K562 (cell line): ENCODE measurements at regions not wholly inside any gene's neighbourhood (a gene's known extent, or its start where the extent isn't known, plus 50 kb on each side); places are given as distances from the start of the nearest gene placed in this dataset.

Experiments used
- ATAC-seq: fragments of 200-7000 bp; cut with Tn5 transposase; 3 replicates; pipeline ENCODE4 v1.9.1; 2020; ENCODE audit warnings: moderate library complexity
- BruUV-seq: library from RNA; stranded (reverse); fragments of 400-500 nt; replicated peaks from 2 replicates; lab custom pipeline; 2021; lab: Mats Ljungman, UMichigan
- CTCF ChIA-PET: fragments of 300-600 bp; formaldehyde crosslinking; extraction: SDS; loops from one replicate; lab custom pipeline; 2021; ENCODE audit warnings: low intra/inter-chr PET ratio; lab: Yijun Ruan, JAX
- POLR2A ChIA-PET: fragments of 300-600, 350-650 bp; sonication (Branson Sonifier 250); formaldehyde crosslinking; extraction: SDS; loops from one replicate; lab custom pipeline; 2021; ENCODE audit warnings: antibody characterized with exemption, inconsistent platforms; lab: Yijun Ruan, JAX
- DNase-seq, 4 experiments: peaks; one replicate each; pipeline versions ENCODE4 v3.0.0 to v3.0.0-alpha.2; 2011 to 2018; ENCODE audit warnings: low spot score in 3 of 4, mixed read lengths in 3 of 4; ENCODE audit errors: extremely low read depth in 1 of 4
- FAIRE-seq: peaks from 2 replicates; lab custom pipeline; 2011; peaks lifted over from hg19 to GRCh38; lab: Jason Lieb, UNC
- H2AFZ ChIP-seq: 2 replicates; pipeline ENCODE4 v1.6.0; 2011; ENCODE audit warnings: low read depth, low read length, control low read depth, inconsistent platforms
- H3K27ac ChIP-seq: fragments of 200-600 bp; 3 replicates; pipeline ENCODE4 v1.8.0; 2011; ENCODE audit warnings: low read depth, mild to moderate bottlenecking, control low read depth, inconsistent platforms, low read length, moderate library complexity, mixed read lengths; ENCODE audit errors: extremely low read depth
- H3K27me3 ChIP-seq, 2 experiments: fragments of 300-600 bp in 1 of 2; 2 replicates in 1 of 2; 3 replicates in 1 of 2; pipeline versions ENCODE4 v1.6.0 to v1.8.0; 2011; ENCODE audit warnings: inconsistent platforms in 2 of 2, low read length in 2 of 2, mild to moderate bottlenecking in 1 of 2, mixed read lengths in 1 of 2, moderate library complexity in 1 of 2; ENCODE audit not compliant: control insufficient read depth in 2 of 2, insufficient read depth in 2 of 2
- H3K36me3 ChIP-seq: fragments of 300-600 bp; 3 replicates; pipeline ENCODE4 v1.8.0; 2011; ENCODE audit warnings: mild to moderate bottlenecking, low read length, inconsistent platforms; ENCODE audit not compliant: control insufficient read depth, insufficient read depth
- H3K4me1 ChIP-seq, 2 experiments: fragments of 200-600 bp in 1 of 2; replicated peaks in 1 of 2; 2 replicates in 1 of 2; 3 replicates in 1 of 2; pipeline versions ENCODE4 v1.5.1 to v1.8.0; 2011; ENCODE audit warnings: inconsistent platforms in 2 of 2, low read length in 2 of 2, mild to moderate bottlenecking in 1 of 2, mixed read lengths in 1 of 2, moderate library complexity in 1 of 2; ENCODE audit not compliant: control insufficient read depth in 2 of 2, insufficient read depth in 2 of 2
- H3K4me2 ChIP-seq: 2 replicates; pipeline ENCODE4 v1.6.1; 2011; ENCODE audit warnings: low read length, control low read depth, inconsistent platforms, mixed read lengths; ENCODE audit not compliant: insufficient read depth
- H3K4me3 ChIP-seq: fragments of 200-600 bp; sonication (generic), shearing (Covaris generic); 2 replicates; pipeline ENCODE4 v1.5.1; 2016; ENCODE audit warnings: control low read depth, inconsistent platforms
- H3K79me2 ChIP-seq: fragments of 200-600 bp; 3 replicates; pipeline ENCODE4 v1.8.0; 2011; ENCODE audit warnings: low read length, inconsistent platforms; ENCODE audit not compliant: control insufficient read depth, insufficient read depth
- H3K9ac ChIP-seq, 2 experiments: 2 replicates each; pipeline versions ENCODE4 v1.6.0 to v1.6.1; 2011; ENCODE audit warnings: low read depth in 2 of 2, low read length in 2 of 2, control low read depth in 1 of 2, inconsistent platforms in 1 of 2, mild to moderate bottlenecking in 1 of 2, mixed read lengths in 1 of 2; ENCODE audit not compliant: insufficient read depth in 1 of 2
- H3K9me1 ChIP-seq: one replicate; pipeline ENCODE4 v1.6.0; 2011; ENCODE audit warnings: inconsistent platforms, mild to moderate bottlenecking, low read length, moderate library complexity; ENCODE audit not compliant: control insufficient read depth, insufficient read depth
- H3K9me3 ChIP-seq: replicated peaks from 2 replicates; pipeline ENCODE4 v1.5.1; 2011; ENCODE audit warnings: low read depth, low read length, inconsistent platforms; ENCODE audit not compliant: control insufficient read depth, insufficient read depth
- H4K20me1 ChIP-seq: replicated peaks from 2 replicates; pipeline ENCODE4 v1.6.1; 2011; ENCODE audit warnings: low read length, inconsistent platforms, mixed read lengths; ENCODE audit not compliant: control insufficient read depth, insufficient read depth
- CREBBP ChIP-seq: IDR thresholded peaks from one replicate; pipeline ENCODE4 v1.6.1; 2012; ENCODE audit warnings: low read depth, mild to moderate bottlenecking, control low read depth, inconsistent platforms, low read length
- ETV1 ChIP-seq: fragments of 450-650 bp; conservative IDR thresholded peaks from 2 replicates; pipeline ENCODE4 v1.6.1; 2016; ENCODE audit warnings: missing genetic modification characterization, control low read depth, low read depth, missing compliant biosample characterization
- FUS ChIP-seq: fragments of 200-400 bp; formaldehyde crosslinking; optimal IDR thresholded peaks from 2 replicates; pipeline ENCODE3; 2017; ENCODE audit warnings: low read depth, low read length
- MIER1 ChIP-seq: fragments of 450-650 bp; IDR thresholded peaks from 2 replicates; pipeline ENCODE4 v1.6.1; 2016; ENCODE audit warnings: antibody characterized with exemption, mild to moderate bottlenecking, low read depth
- PHB ChIP-seq: fragments of 250-450 bp; sonication (Bioruptor Pico); IDR thresholded peaks from 2 replicates; pipeline ENCODE4 v1.5.0; 2021
- SETDB1 ChIP-seq: IDR thresholded peaks from one replicate; pipeline ENCODE4 v1.6.1; 2012; ENCODE audit warnings: low read length, control low read depth, inconsistent platforms
- WGBS: fragments of 100-300 bp; shearing (Covaris generic); methylation state at CpG from one replicate; pipeline ENCODE4 v1.1.6; 2016; ENCODE audit warnings: low coverage, mixed read lengths; ENCODE audit not compliant: insufficient coverage; ENCODE audit errors: missing lambda C conversion rate; 5-methylcytosine and 5-hydroxymethylcytosine counted together
- in situ Hi-C: fragments of 300-500 bp; cut with MboI; formaldehyde crosslinking; loops from 4 replicates; pipeline ENCODE4 v1.15.0; 2018; ENCODE audit warnings: inconsistent platforms, mixed read lengths
- intact Hi-C: fragments of 100-400 bp; cut with micrococcal nuclease; formaldehyde crosslinking; loops from 2 replicates; pipeline ENCODE4 v1.14.2; 2022
- TF ChIP-seq, protein P1 (sequence below): sonication (generic); formaldehyde crosslinking; IDR thresholded peaks from 2 replicates; pipeline ENCODE4 v1.4.0; 2020; ENCODE audit warnings: mild to moderate bottlenecking, missing genetic modification reagents
- TF ChIP-seq, protein P2 (sequence below): fragments of 450-650 bp; IDR thresholded peaks from 2 replicates; pipeline ENCODE4 v1.6.1; 2016; ENCODE audit warnings: missing biosample characterization, missing genetic modification characterization
- TF ChIP-seq, protein P3 (sequence below): IDR thresholded peaks from 2 replicates; pipeline ENCODE4 v1.6.1; 2012; ENCODE audit warnings: low read depth, low read length, improper control_type of control experiment, borderline replicate concordance
- TF ChIP-seq, protein P4 (sequence below): fragments of 450-650 bp; IDR thresholded peaks from 2 replicates; pipeline ENCODE4 v1.6.1; 2017; ENCODE audit warnings: mild to moderate bottlenecking, moderate library complexity
- TF ChIP-seq, protein P5 (sequence below): sonication (generic); formaldehyde crosslinking; IDR thresholded peaks from 2 replicates; pipeline ENCODE4 v1.8.1; 2023; ENCODE audit warnings: mild to moderate bottlenecking, missing genetic modification reagents

DNA sequence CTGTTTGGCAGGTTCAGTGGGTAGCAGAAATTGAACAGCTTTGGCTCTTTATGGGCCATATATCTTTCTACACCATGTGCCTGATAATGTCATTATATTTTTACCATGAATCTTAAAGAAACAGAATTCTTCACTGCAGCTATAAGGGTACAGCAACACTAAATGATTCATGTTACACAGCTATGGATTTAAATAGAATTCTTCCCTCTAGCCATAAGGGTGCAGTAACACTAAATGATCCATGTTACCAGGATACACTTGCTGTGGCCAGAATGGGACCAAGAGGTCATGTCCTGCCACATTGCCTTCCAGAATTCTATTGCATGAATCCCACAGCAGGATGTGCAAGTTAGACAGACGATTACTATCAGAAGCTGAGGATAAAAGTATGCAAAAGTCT lies 603.9 kb downstream of the FSCB start (continued):
- TF ChIP-seq, protein P1, sequence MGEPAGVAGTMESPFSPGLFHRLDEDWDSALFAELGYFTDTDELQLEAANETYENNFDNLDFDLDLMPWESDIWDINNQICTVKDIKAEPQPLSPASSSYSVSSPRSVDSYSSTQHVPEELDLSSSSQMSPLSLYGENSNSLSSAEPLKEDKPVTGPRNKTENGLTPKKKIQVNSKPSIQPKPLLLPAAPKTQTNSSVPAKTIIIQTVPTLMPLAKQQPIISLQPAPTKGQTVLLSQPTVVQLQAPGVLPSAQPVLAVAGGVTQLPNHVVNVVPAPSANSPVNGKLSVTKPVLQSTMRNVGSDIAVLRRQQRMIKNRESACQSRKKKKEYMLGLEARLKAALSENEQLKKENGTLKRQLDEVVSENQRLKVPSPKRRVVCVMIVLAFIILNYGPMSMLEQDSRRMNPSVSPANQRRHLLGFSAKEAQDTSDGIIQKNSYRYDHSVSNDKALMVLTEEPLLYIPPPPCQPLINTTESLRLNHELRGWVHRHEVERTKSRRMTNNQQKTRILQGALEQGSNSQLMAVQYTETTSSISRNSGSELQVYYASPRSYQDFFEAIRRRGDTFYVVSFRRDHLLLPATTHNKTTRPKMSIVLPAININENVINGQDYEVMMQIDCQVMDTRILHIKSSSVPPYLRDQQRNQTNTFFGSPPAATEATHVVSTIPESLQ (CRISPR knock-in tag), result no peak
- TF ChIP-seq, protein P2, sequence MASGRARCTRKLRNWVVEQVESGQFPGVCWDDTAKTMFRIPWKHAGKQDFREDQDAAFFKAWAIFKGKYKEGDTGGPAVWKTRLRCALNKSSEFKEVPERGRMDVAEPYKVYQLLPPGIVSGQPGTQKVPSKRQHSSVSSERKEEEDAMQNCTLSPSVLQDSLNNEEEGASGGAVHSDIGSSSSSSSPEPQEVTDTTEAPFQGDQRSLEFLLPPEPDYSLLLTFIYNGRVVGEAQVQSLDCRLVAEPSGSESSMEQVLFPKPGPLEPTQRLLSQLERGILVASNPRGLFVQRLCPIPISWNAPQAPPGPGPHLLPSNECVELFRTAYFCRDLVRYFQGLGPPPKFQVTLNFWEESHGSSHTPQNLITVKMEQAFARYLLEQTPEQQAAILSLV (tag), result no peak

DNA sequence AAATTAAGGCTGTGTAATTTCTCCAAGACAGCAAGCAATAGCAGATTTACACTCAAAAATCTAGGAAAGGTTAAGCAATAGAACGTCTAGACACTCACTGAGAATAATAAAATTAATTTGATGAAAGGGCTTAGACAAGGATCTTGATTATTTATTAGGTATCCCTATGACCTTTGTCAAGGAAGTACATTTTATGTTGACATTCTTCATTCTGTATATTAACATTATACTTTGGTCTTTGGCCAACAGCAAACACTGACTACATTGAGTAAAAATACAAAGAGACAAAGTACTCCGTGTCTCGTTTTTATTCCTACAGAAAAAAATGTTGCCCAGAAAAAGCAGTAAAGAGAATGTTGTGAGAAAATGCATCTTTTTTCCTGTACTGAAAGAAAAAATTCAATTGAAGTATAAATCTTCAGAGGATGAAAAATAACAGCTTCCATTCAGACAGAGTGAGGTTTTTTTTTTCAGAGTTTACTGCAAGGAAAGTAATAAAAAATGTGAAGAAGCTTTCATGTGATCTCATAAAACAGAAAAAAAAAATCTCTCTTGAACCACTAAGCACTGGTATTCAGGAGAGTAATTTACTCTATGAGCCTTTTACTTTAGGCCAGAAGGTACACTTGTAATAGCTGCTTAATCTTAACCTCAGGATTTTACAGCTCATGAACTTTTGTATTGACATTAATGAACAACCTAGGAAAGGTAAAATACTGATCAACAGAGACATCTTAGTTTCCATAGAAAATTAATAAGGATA lies 605.0 kb downstream of the FSCB start:
- in situ Hi-C loops, result no loop called here
- 0% methylated on average over 3 of the region's 3 CpGs for whole genome bisulfite sequencing
- DNase-seq (no peak), FAIRE-seq (no peak), ATAC-seq (no peak)
- no peaks in the 10 kb centered on the region for H3K27me3 ChIP-seq
- CTCF ChIA-PET, result no interaction called here
- no peak overlapping the region for H2AFZ ChIP-seq
- no TSS peak for BruUV-seq
- H3K4me2 ChIP-seq, result no peak overlapping the region
- H3K4me3 ChIP-seq, result no peak overlapping the region
- no peak overlapping the region for H3K9ac ChIP-seq
- no peaks in the 10 kb centered on the region for H3K9me3 ChIP-seq
- intact Hi-C loops, result no loop called here
- no peak overlapping the region for H3K27ac ChIP-seq
- POLR2A ChIA-PET, result no interaction called here
- no peaks in the 10 kb centered on the region for H3K9me1 ChIP-seq
- H3K79me2 ChIP-seq, result no peaks in the 10 kb centered on the region
- no peaks in the 10 kb centered on the region for H3K4me1 ChIP-seq
- H3K36me3 ChIP-seq, result no peaks in the 10 kb centered on the region
- no peaks in the 10 kb centered on the region for H4K20me1 ChIP-seq
- TF ChIP-seq CREBBP, result no peak
- no peak for TF ChIP-seq ETV1 (tag)
- TF ChIP-seq PHB (CRISPR knock-in tag), result no peak
- TF ChIP-seq, protein P3, sequence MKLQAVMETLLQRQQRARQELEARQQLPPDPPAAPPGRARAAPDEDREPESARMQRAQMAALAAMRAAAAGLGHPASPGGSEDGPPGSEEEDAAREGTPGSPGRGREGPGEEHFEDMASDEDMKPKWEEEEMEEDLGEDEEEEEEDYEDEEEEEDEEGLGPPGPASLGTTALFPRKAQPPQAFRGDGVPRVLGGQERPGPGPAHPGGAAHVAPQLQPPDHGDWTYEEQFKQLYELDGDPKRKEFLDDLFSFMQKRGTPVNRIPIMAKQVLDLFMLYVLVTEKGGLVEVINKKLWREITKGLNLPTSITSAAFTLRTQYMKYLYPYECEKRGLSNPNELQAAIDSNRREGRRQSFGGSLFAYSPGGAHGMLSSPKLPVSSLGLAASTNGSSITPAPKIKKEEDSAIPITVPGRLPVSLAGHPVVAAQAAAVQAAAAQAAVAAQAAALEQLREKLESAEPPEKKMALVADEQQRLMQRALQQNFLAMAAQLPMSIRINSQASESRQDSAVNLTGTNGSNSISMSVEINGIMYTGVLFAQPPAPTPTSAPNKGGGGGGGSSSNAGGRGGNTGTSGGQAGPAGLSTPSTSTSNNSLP, result no peak
- no peak for TF ChIP-seq FUS
- no peak for TF ChIP-seq MIER1
- TF ChIP-seq, protein P4, sequence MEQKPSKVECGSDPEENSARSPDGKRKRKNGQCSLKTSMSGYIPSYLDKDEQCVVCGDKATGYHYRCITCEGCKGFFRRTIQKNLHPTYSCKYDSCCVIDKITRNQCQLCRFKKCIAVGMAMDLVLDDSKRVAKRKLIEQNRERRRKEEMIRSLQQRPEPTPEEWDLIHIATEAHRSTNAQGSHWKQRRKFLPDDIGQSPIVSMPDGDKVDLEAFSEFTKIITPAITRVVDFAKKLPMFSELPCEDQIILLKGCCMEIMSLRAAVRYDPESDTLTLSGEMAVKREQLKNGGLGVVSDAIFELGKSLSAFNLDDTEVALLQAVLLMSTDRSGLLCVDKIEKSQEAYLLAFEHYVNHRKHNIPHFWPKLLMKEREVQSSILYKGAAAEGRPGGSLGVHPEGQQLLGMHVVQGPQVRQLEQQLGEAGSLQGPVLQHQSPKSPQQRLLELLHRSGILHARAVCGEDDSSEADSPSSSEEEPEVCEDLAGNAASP, result no peak
- TF ChIP-seq SETDB1, result no peak
- TF ChIP-seq, protein P5, sequence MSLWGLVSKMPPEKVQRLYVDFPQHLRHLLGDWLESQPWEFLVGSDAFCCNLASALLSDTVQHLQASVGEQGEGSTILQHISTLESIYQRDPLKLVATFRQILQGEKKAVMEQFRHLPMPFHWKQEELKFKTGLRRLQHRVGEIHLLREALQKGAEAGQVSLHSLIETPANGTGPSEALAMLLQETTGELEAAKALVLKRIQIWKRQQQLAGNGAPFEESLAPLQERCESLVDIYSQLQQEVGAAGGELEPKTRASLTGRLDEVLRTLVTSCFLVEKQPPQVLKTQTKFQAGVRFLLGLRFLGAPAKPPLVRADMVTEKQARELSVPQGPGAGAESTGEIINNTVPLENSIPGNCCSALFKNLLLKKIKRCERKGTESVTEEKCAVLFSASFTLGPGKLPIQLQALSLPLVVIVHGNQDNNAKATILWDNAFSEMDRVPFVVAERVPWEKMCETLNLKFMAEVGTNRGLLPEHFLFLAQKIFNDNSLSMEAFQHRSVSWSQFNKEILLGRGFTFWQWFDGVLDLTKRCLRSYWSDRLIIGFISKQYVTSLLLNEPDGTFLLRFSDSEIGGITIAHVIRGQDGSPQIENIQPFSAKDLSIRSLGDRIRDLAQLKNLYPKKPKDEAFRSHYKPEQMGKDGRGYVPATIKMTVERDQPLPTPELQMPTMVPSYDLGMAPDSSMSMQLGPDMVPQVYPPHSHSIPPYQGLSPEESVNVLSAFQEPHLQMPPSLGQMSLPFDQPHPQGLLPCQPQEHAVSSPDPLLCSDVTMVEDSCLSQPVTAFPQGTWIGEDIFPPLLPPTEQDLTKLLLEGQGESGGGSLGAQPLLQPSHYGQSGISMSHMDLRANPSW (CRISPR knock-in tag), result no peak
